Limb (tissue), 2 donors: ENCODE measurements at regions not wholly inside any gene's neighbourhood (a gene's known extent, or its start where the extent isn't known, plus 50 kb on each side); places are given as distances from the start of the nearest gene placed in this dataset.
"Not testable (repeated sequence)": the region's sequence is repeated elsewhere in the genome, so short reads cannot be mapped to it uniquely, and the experiment has no call there.

ENCODE experiments used
- DNase-seq, 2 donors: peaks; one replicate each; pipeline ENCODE4 v3.0.0-alpha.2; 2016; ENCODE audit errors: extremely low spot score in 2 of 2

GRCh38 chr5:10921160-10921559 lies 160.1 kb upstream of the DAP start:
- no peak for DNase-seq

- DNase-seq, result no peak
Measured at GRCh38 chr5:10920400-10920799, 159.4 kb upstream of the DAP start.

GRCh38 chr5:10914741-10915480 lies 153.9 kb upstream of the DAP start:
- DNase-seq, result no peak

GRCh38 chr5:10913841-10914240 lies 152.8 kb upstream of the DAP start:
- no peak for DNase-seq

- no peak for DNase-seq
Measured at GRCh38 chr5:10913181-10913810, 152.3 kb upstream of the DAP start.

GRCh38 chr5:10912435-10912834 lies 151.4 kb upstream of the DAP start:
- DNase-seq, result no peak

- no peak for DNase-seq
Measured at GRCh38 chr5:10910261-10910660, 149.2 kb upstream of the DAP start.

GRCh38 chr5:10904862-10905432 lies 143.9 kb upstream of the DAP start:
- DNase-seq, result no peak

GRCh38 chr5:10903786-10904560 lies 142.9 kb upstream of the DAP start:
- no peak for DNase-seq

GRCh38 chr5:10902145-10902544 lies 141.1 kb upstream of the DAP start:
- no peak for DNase-seq

GRCh38 chr5:10898514-10898913 lies 137.5 kb upstream of the DAP start:
- DNase-seq, result no peak

- no peak for DNase-seq
Measured at GRCh38 chr5:10896016-10896415, 135.0 kb upstream of the DAP start.

- no peak for DNase-seq
Measured at GRCh38 chr5:10894445-10895054, 133.5 kb upstream of the DAP start.

GRCh38 chr5:10892911-10893215 lies 131.8 kb upstream of the DAP start:
- no peak for DNase-seq

GRCh38 chr5:10892147-10892910 lies 131.3 kb upstream of the DAP start:
- no peak for DNase-seq

- DNase-seq, result no peak
Measured at GRCh38 chr5:10891193-10891592, 130.2 kb upstream of the DAP start.

GRCh38 chr5:10886497-10886896 lies 125.5 kb upstream of the DAP start:
- DNase-seq, result no peak

GRCh38 chr5:10885026-10885425 lies 124.0 kb upstream of the DAP start:
- no peak for DNase-seq

GRCh38 chr5:10883945-10884344 lies 122.9 kb upstream of the DAP start:
- DNase-seq, result not testable (repeated sequence)

- no peak for DNase-seq
Measured at GRCh38 chr5:10880934-10881333, 119.9 kb upstream of the DAP start.

GRCh38 chr5:10876996-10877395 lies 116.0 kb upstream of the DAP start:
- not testable (repeated sequence) for DNase-seq
